IPS-20b (cell line): ENCODE measurements at regions not wholly inside any gene's neighbourhood (a gene's known extent, or its start where the extent isn't known, plus 50 kb on each side); places are given as distances from the start of the nearest gene placed in this dataset.

Source experiments
- H3K27ac ChIP-seq: one replicate; pipeline ENCODE4 v1.5.1; 2013; ENCODE audit warnings: low read length
- H3K27me3 ChIP-seq: 2 replicates; pipeline ENCODE4 v1.6.1; 2013; ENCODE audit warnings: mild to moderate bottlenecking, low read length, inconsistent platforms; ENCODE audit not compliant: insufficient read depth
- H3K36me3 ChIP-seq: 2 replicates; pipeline ENCODE4 v1.6.1; 2013; ENCODE audit warnings: low read depth, mild to moderate bottlenecking, inconsistent platforms, low read length, moderate library complexity; ENCODE audit not compliant: insufficient read depth
- H3K4me1 ChIP-seq: 2 replicates; pipeline ENCODE4 v1.6.1; 2013; ENCODE audit warnings: mild to moderate bottlenecking, control low read depth, inconsistent platforms, low read length, moderate library complexity; ENCODE audit not compliant: insufficient read depth
- H3K4me3 ChIP-seq: 2 replicates; pipeline ENCODE4 v1.5.1; 2013; ENCODE audit warnings: mild to moderate bottlenecking, low read length, inconsistent platforms
- H3K9ac ChIP-seq: 2 replicates; pipeline ENCODE4 v1.6.1; 2013; ENCODE audit warnings: low read depth, mild to moderate bottlenecking, inconsistent platforms, low read length, moderate library complexity
- H3K9me3 ChIP-seq: 2 replicates; pipeline ENCODE4 v1.6.1; 2013; ENCODE audit warnings: mild to moderate bottlenecking, low read depth, low read length, inconsistent platforms; ENCODE audit not compliant: insufficient read depth

GRCh38 chr6:155614606-155615005 lies 159.0 kb upstream of the NOX3 start:
- Histone ChIP-seq H3K27me3 (no peaks in the 10 kb centered on the region), H3K27ac (no peak overlapping the region), H3K36me3 (no peaks in the 10 kb centered on the region), H3K4me1 (no peaks in the 10 kb centered on the region), H3K9me3 (peaks cover 65% of the 10 kb centered on the region), H3K4me3 (no peak overlapping the region), H3K9ac (no peak overlapping the region)

GRCh38 chr6:155611742-155612141 lies 156.1 kb upstream of the NOX3 start:
- H3K9me3 ChIP-seq = peaks cover 60% of the 10 kb centered on the region
- H3K4me3 ChIP-seq = no peak overlapping the region
- H3K36me3 ChIP-seq = no peaks in the 10 kb centered on the region
- H3K27ac ChIP-seq = no peak overlapping the region
- H3K27me3 ChIP-seq = no peaks in the 10 kb centered on the region
- H3K4me1 ChIP-seq = no peaks in the 10 kb centered on the region
- no peak overlapping the region for H3K9ac ChIP-seq

- no peak overlapping the region for H3K27ac ChIP-seq
- no peak overlapping the region for H3K4me3 ChIP-seq
- no peak overlapping the region for H3K9ac ChIP-seq
- H3K4me1 ChIP-seq = no peaks in the 10 kb centered on the region
- H3K9me3 ChIP-seq = peaks cover 4% of the 10 kb centered on the region; the same call in 1 of the 2 replicates
- no peaks in the 10 kb centered on the region for H3K27me3 ChIP-seq
- H3K36me3 ChIP-seq = no peaks in the 10 kb centered on the region
Measured at GRCh38 chr6:155604991-155605390, 149.4 kb upstream of the NOX3 start.

GRCh38 chr6:155599561-155599960 lies 143.9 kb upstream of the NOX3 start:
- H3K36me3 ChIP-seq = no peaks in the 10 kb centered on the region
- H3K27ac ChIP-seq = no peak overlapping the region
- no peaks in the 10 kb centered on the region for H3K27me3 ChIP-seq
- H3K9ac ChIP-seq = no peak overlapping the region
- no peak overlapping the region for H3K4me3 ChIP-seq
- no peaks in the 10 kb centered on the region for H3K4me1 ChIP-seq
- no peaks in the 10 kb centered on the region for H3K9me3 ChIP-seq

- Histone ChIP-seq H3K4me3 (no peak overlapping the region), H3K9ac (no peak overlapping the region), H3K27me3 (no peaks in the 10 kb centered on the region), H3K9me3 (no peaks in the 10 kb centered on the region), H3K36me3 (no peaks in the 10 kb centered on the region), H3K27ac (no peak overlapping the region), H3K4me1 (no peaks in the 10 kb centered on the region)
Measured at GRCh38 chr6:155599160-155599559, 143.5 kb upstream of the NOX3 start.

GRCh38 chr6:155595284-155595683 lies 139.6 kb upstream of the NOX3 start:
- H3K4me1 ChIP-seq = no peaks in the 10 kb centered on the region
- H3K9ac ChIP-seq = no peak overlapping the region
- H3K4me3 ChIP-seq = no peak overlapping the region
- H3K36me3 ChIP-seq = no peaks in the 10 kb centered on the region
- no peak overlapping the region for H3K27ac ChIP-seq
- H3K27me3 ChIP-seq = no peaks in the 10 kb centered on the region
- no peaks in the 10 kb centered on the region for H3K9me3 ChIP-seq

- Histone ChIP-seq H3K36me3 (no peaks in the 10 kb centered on the region), H3K27ac (no peak overlapping the region), H3K9ac (no peak overlapping the region), H3K27me3 (no peaks in the 10 kb centered on the region), H3K9me3 (no peaks in the 10 kb centered on the region), H3K4me3 (no peak overlapping the region), H3K4me1 (no peaks in the 10 kb centered on the region)
Measured at GRCh38 chr6:155591741-155592140, 136.1 kb upstream of the NOX3 start.

- H3K9me3 ChIP-seq = no peaks in the 10 kb centered on the region
- H3K9ac ChIP-seq = no peak overlapping the region
- no peak overlapping the region for H3K4me3 ChIP-seq
- H3K4me1 ChIP-seq = no peaks in the 10 kb centered on the region; the same call in 1 of the 2 replicates
- H3K27ac ChIP-seq = no peak overlapping the region
- H3K36me3 ChIP-seq = no peaks in the 10 kb centered on the region
- no peaks in the 10 kb centered on the region for H3K27me3 ChIP-seq
Measured at GRCh38 chr6:155589190-155589589, 133.6 kb upstream of the NOX3 start.

- Histone ChIP-seq H3K9ac (no peak overlapping the region), H3K4me1 (no peaks in the 10 kb centered on the region; the same call in 1 of the 2 replicates), H3K36me3 (no peaks in the 10 kb centered on the region), H3K27me3 (no peaks in the 10 kb centered on the region), H3K4me3 (no peak overlapping the region), H3K9me3 (no peaks in the 10 kb centered on the region), H3K27ac (no peak overlapping the region)
Measured at GRCh38 chr6:155587817-155588216, 132.2 kb upstream of the NOX3 start.

- H3K9ac ChIP-seq = no peak overlapping the region
- no peaks in the 10 kb centered on the region for H3K9me3 ChIP-seq
- no peak overlapping the region for H3K4me3 ChIP-seq
- H3K27ac ChIP-seq = no peak overlapping the region
- no peaks in the 10 kb centered on the region for H3K27me3 ChIP-seq
- H3K4me1 ChIP-seq = no peaks in the 10 kb centered on the region; the same call in 1 of the 2 replicates
- no peaks in the 10 kb centered on the region for H3K36me3 ChIP-seq
Measured at GRCh38 chr6:155586090-155586489, 130.5 kb upstream of the NOX3 start.

GRCh38 chr6:155584006-155584405 lies 128.4 kb upstream of the NOX3 start:
- no peaks in the 10 kb centered on the region for H3K36me3 ChIP-seq
- no peak overlapping the region for H3K9ac ChIP-seq
- no peak overlapping the region for H3K4me3 ChIP-seq
- H3K27me3 ChIP-seq = no peaks in the 10 kb centered on the region
- no peaks in the 10 kb centered on the region for H3K9me3 ChIP-seq
- no peak overlapping the region for H3K27ac ChIP-seq
- H3K4me1 ChIP-seq = no peaks in the 10 kb centered on the region; the same call in 1 of the 2 replicates

GRCh38 chr6:155582016-155582991 lies 126.7 kb upstream of the NOX3 start:
- Histone ChIP-seq H3K27me3 (no peaks in the 10 kb centered on the region), H3K36me3 (no peaks in the 10 kb centered on the region), H3K4me3 (no peak overlapping the region), H3K27ac (no peak overlapping the region), H3K4me1 (no peaks in the 10 kb centered on the region; the same call in 1 of the 2 replicates), H3K9ac (no peak overlapping the region), H3K9me3 (no peaks in the 10 kb centered on the region)
